GM21619 (cell line): ENCODE measurements at regions not wholly inside any gene's neighbourhood (a gene's known extent, or its start where the extent isn't known, plus 50 kb on each side); places are given as distances from the start of the nearest gene placed in this dataset.
"Not testable (repeated sequence)": the region's sequence is repeated elsewhere in the genome, so short reads cannot be mapped to it uniquely, and the experiment has no call there.

Experiments used
- ATAC-seq: cut with Tn5 transposase; IDR thresholded peaks from one replicate; pipeline ENCODE4 v1.9.1; 2021; ENCODE audit not compliant: unreplicated experiment

GRCh38 chr2:16102358-16102975 is 162.1 kb downstream of the MYCN start:
- no peak for ATAC-seq

DNA sequence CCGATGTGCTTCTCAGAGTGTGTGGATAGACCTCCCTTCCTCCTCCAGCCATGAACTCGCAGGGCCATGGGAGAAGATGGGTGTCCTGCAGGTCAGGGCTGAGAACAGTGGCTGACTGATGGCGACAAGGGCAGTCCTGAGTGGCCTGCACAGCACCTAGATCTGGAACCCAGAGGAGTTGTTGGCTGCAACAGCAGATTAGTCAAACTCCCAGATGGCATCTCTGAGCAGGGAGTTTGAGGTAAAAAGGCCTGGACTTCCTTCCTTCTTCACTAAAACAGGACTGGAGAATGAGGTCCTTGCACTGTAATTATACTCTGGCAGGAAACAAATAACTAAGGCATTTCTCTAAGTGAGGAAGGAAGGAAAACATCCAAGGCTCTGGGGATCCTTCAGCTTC is 160.8 kb downstream of the MYCN start:
- no peak for ATAC-seq

GRCh38 chr2:16100006-16100405 is 159.7 kb downstream of the MYCN start:
- no peak for ATAC-seq

DNA sequence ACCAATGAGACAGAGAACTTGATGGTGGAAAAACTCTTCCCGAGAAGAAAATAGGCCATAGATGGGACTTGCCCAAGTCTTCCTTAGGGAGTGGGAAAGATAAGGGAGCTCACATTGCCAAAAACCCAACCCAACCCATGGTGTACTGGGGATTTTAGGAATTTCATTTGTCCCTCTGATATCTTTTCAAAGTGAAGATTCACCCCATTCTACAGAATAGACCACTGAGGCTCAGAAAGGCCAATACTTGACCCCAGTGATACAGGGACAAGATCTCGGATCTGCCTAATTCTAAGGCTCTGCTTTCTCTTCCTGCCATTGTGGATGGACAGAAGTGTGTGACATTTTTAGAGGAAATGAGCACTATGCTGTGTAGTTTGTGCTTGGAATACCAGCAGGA is 159.0 kb downstream of the MYCN start:
- ATAC-seq = no peak

- ATAC-seq = no peak
Observed at GRCh38 chr2:16096962-16097361, 156.6 kb downstream of the MYCN start.

DNA sequence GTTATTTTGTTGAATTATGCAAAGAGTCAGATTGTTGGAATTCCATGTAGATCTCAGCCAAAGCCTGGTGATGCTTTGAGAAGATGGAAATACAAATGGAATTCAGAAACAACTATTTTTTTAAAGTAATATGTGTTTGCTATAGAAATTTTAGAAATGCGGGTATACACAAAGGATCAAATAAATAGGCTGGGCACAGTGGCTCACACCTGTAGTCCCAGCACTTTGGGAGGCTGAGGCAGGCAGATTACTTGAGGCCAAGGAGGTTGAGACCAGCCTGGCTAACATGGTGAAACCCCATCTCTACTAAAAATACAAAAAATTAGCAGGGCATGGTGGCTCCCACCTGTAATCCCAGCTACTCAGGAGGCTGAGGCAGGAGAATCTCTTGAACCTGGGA is 155.1 kb downstream of the MYCN start:
- ATAC-seq = not testable (repeated sequence)

- ATAC-seq = no peak
Observed at GRCh38 chr2:16094811-16095210, 154.5 kb downstream of the MYCN start.

DNA sequence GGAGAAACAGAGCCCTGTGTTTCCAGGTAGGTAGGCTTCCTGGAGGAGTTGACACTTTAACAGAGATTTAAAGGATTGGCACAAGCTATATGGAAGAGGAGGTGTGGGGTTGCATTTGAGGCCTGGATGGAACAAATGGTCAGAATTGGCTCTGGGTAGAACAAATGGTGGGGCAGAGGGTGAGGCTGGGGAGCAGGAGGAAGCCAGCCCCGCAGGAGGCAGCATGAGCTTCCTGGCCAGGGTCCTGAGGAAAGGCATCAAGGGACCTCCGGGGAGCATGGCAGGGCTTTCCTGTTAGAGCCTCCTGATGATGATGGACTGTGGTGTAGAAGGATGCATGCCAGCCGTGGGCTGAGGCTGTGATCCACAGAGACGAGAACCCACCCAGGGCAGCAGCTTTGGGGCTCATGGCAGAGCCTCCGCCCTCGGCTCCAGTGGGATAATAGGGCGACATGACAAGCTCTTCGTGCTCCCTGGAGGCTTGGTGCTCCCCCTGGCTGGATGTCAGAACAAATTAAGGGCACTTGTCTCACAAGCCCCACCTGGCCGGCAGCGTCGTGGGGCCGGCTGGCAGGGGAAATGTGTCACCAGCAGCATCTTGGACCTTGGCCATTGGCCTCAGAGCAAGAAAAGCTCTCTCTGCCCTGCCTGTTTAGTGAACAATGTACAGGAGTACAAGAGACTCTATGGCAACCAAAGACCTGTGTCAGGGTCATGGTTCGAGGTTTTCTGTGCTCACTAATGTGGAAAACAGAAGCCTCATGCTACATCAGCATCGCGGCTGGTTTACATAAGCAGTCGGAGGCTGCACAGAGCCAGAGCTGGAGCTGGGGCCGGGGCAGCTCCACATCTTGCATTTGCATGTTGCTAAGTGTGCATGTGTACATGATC is 153.5 kb downstream of the MYCN start:
- ATAC-seq = no peak

DNA sequence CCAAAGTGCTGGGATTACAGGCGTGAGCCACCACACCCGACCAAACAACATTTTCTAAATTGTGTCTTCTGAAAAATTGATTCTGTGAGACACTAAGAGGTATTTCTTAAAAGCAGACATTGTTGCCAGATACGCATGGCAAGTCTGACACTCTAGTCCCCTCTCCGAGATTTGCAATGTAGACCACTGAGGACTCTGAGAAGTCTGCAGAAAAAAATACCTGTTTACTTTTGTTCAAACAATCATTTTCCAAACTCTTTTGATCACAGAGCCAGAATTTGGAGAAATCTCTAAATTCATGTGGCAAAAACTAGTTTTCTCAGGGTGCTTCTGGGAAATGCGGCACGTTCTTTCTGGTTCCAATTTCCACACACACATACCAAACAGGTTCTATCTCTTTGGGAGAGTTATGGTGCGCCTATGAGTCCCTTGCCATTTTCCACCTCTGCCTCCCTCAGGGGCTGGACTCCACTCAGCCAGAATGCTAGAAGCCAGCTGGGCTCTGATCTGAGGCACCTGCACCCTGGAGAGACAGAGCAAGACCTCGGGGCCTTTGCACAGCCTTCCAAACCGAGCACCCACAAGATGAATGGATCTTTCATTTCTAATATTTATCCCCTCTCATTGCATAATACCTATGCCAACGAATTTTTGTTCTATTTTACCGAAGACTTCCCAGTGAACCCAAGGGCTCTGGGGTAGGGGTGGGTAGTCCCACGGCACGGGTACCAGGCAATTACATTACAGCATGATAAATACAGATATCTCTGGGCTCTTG is 152.7 kb downstream of the MYCN start:
- no peak for ATAC-seq

GRCh38 chr2:16091576-16092282 is 151.4 kb downstream of the MYCN start:
- no peak for ATAC-seq

DNA sequence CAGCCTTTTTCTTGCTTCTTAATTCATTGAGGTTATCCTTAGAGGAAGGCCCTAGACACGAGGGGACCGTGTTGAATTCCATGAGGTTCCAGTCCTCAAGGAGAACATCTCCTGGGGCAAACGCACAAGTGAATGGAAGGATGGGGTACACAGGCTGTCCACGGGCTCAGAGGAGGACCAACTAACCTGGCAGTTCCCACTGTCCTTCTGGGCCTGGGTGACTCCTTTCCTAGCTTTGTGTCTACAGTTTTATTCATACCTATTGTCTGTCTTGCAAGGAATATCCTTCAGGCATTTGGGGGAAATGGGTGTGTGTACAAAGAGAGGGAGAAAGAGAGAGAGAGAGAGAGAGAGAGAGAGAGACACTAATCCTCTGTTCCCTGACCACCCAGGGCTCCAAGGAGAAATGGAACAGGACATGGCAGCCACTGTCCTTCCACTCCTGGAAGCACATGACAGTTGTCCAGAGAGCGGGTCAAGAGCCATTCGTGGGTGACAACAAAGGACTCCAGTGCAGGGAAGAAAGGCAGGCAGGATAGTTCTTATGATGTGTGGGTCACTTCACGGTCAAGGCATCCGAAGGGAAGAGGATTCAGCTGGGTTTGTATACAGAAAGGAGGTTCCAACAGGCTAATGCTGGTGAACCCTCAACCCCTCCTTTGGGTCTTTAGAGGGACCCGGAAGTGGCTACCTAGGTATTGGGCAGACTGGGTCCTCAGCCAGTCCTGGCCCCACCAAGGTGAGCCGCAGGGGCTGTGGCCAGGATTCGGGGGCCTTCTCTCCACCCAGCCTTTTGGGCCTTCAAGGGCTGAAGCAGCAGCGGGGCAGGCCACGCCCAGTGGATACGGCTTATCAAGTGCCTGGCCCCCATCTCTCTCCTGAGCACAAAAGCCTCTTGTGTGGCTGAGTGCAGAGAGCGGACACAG is 150.6 kb downstream of the MYCN start:
- ATAC-seq = no peak

GRCh38 chr2:16089491-16089890 is 149.1 kb downstream of the MYCN start:
- ATAC-seq = not testable (repeated sequence)

DNA sequence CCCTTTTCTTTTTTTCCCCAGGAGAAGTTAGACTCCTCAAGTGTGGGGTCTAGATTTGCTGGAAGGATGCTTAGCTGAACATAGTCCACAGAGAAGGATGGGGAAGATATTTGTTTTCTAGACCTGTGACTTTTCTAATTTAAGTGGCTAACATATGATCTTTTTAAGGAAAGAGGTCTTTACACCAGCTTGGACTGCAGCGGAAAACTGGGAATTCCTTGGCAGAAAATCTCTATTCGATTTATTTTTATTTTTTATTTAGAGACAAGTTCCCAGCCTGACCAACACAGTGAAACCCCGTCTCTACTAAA is 148.4 kb downstream of the MYCN start:
- no peak for ATAC-seq

DNA sequence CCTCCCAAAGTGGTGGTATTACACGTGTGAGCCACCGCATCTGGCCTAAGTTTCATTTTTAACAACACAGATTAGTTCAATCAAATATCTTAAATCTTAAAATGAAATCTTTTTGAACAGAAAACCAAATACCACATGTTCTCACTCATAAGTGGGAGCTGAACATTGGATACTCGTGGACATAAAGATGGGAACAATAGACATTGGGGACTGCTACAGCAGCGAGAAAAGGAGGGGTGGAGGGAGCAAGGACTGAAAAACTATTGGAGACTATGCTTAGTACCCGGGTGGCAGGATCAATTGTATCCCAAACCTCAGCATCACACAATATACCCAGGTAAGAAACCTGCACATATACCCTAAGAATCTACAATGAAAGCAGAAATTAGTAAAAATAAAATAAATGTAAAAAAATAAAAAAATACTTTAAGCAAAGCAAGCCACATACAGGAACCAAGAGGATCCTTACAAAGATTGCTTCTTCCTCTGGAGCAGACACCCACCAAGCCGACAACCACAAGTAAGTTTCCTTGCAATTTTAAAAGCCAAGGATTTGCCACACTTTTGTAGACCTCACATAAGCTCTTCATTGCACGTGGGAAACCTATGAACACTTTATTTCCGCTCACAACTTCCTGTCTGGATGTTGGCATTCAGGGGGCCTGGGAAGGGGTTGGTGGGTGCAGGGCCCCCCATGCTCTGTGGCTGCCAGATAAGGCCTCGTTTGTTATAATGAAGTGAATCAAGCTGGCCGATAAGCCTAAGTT is 147.9 kb downstream of the MYCN start:
- ATAC-seq = no peak

DNA sequence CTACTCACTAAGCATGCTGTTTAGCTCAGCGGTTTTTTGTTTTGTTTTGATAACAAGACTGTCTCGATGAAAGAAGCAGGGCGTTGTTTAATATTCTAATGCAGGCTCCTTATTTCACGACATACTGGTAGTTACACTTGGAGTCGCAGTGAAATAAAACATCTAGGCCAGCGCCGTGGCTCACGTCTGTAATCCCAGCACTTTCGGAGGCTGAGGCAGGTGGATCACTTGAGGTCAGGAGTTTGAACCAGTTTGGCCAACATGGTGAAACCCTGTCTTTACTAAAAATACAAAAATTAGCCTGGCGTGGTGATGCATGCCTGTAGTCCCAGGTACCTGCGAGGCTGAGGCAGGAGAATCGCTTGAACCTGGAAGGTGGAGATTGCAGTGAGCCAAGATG is 145.8 kb downstream of the MYCN start:
- ATAC-seq = not testable (repeated sequence)

GRCh38 chr2:16085073-16085472 is 144.7 kb downstream of the MYCN start:
- no peak for ATAC-seq

DNA sequence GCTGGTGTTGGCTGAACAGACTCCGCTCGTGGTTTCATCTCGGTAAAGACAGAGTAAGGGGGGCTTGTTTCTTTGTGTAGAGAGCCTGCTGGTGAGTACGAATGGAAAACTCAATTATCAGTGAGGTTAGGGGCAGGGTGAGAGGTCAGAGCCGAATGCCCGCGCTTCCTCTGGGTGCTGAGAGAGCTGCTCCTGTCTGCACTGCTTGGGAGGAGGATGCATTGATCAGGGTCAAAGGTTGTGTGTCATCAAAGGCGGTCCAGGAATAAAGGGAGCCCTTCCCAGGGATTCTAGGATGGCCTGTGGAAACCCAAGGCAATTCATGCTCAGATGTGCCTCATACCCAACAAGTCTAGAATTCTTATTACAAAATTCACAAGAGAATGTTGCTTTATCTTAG is 143.9 kb downstream of the MYCN start:
- ATAC-seq = no peak

GRCh38 chr2:16082276-16082675 is 141.9 kb downstream of the MYCN start:
- no peak for ATAC-seq
